HepG2 (cell line): ENCODE measurements at regions not wholly inside any gene's neighbourhood (a gene's known extent, or its start where the extent isn't known, plus 50 kb on each side); places are given as distances from the start of the nearest gene placed in this dataset.

ENCODE experiments used
- ATAC-seq: fragments of 200-7000 bp; cut with Tn5 transposase; 3 replicates; pipeline ENCODE4 v1.9.1; 2020; ENCODE audit warnings: mild to moderate bottlenecking, moderate library complexity
- BruUV-seq: library from RNA; stranded (reverse); fragments of 400-500 nt; replicated peaks from 2 replicates; lab custom pipeline; 2021; lab: Mats Ljungman, UMichigan
- CTCF ChIA-PET: fragments of 300-600 bp; formaldehyde crosslinking; extraction: SDS; loops from one replicate; lab custom pipeline; 2021; ENCODE audit warnings: low total read pairs, inconsistent platforms, low intra/inter-chr PET ratio; lab: Yijun Ruan, JAX
- POLR2A ChIA-PET: fragments of 350-600 bp; sonication (Branson Sonifier 250); formaldehyde crosslinking; loops from one replicate; lab custom pipeline; 2020; ENCODE audit warnings: antibody characterized with exemption, inconsistent platforms; lab: Yijun Ruan, JAX
- DNase-seq: peaks from one replicate; pipeline ENCODE4 v3.0.0-alpha.2; 2015; ENCODE audit warnings: low spot score
- FAIRE-seq: peaks from 3 replicates; lab custom pipeline; 2011; peaks lifted over from hg19 to GRCh38; lab: Jason Lieb, UNC
- H2AFZ ChIP-seq: one replicate; pipeline ENCODE4 v1.6.1; 2011; ENCODE audit warnings: low read length, inconsistent platforms
- H3K27ac ChIP-seq: fragments of 300-600 bp; 3 replicates; pipeline ENCODE4 v1.8.0; 2011; ENCODE audit warnings: mixed run types, mild to moderate bottlenecking, mixed read lengths, low read length, inconsistent platforms; ENCODE audit not compliant: insufficient read depth; ENCODE audit errors: extremely low read length
- H3K27me3 ChIP-seq, 2 experiments: fragments of 200-600 bp in 1 of 2; 2 replicates in 1 of 2; 3 replicates in 1 of 2; pipeline versions ENCODE4 v1.6.0 to v1.8.0; 2011; ENCODE audit warnings: low read length in 2 of 2, mild to moderate bottlenecking in 2 of 2, moderate library complexity in 2 of 2, inconsistent platforms in 1 of 2; ENCODE audit not compliant: insufficient read depth in 2 of 2, control insufficient read depth in 1 of 2
- H3K36me3 ChIP-seq, 2 experiments: fragments of 200-600 bp in 1 of 2; replicated peaks in 1 of 2; 2 replicates in 1 of 2; 3 replicates in 1 of 2; pipeline versions ENCODE4 v1.5.1 to v1.8.0; 2011; ENCODE audit warnings: low read length in 2 of 2, inconsistent platforms in 1 of 2; ENCODE audit not compliant: insufficient read depth in 2 of 2, control insufficient read depth in 1 of 2
- H3K4me1 ChIP-seq: 2 replicates; pipeline ENCODE4 v1.5.1; 2012; ENCODE audit warnings: low read length, inconsistent platforms; ENCODE audit not compliant: insufficient read depth
- H3K4me2 ChIP-seq: 2 replicates; pipeline ENCODE4 v1.6.0; 2011; ENCODE audit warnings: low read depth, low read length, inconsistent platforms
- H3K4me3 ChIP-seq, 3 experiments: fragments of 200-600 bp in 1 of 3; sonication (generic), shearing (Covaris generic) in 1 of 3; replicated peaks in 1 of 3; 2 replicates each; pipeline ENCODE4 v1.5.1; 2011 to 2016; ENCODE audit warnings: low read length in 3 of 3, inconsistent platforms in 2 of 3, low read depth in 2 of 3, mild to moderate bottlenecking in 2 of 3, control low read depth in 1 of 3, mixed read lengths in 1 of 3; ENCODE audit not compliant: insufficient read depth in 1 of 3
- H3K79me2 ChIP-seq: one replicate; pipeline ENCODE4 v1.6.1; 2011; ENCODE audit warnings: low read length, inconsistent platforms; ENCODE audit not compliant: insufficient read depth
- H3K9ac ChIP-seq: 2 replicates; pipeline ENCODE4 v1.6.0; 2011; ENCODE audit warnings: mild to moderate bottlenecking, low read depth, low read length, inconsistent platforms; ENCODE audit not compliant: insufficient read depth
- H3K9me3 ChIP-seq: 2 replicates; pipeline ENCODE4 v1.5.1; 2012; ENCODE audit warnings: mild to moderate bottlenecking, low read length
- H4K20me1 ChIP-seq: 2 replicates; pipeline ENCODE4 v1.6.0; 2011; ENCODE audit warnings: inconsistent platforms, mild to moderate bottlenecking, low read length, moderate library complexity; ENCODE audit not compliant: insufficient read depth
- SCMH1 ChIP-seq: sonication (generic); formaldehyde crosslinking; IDR thresholded peaks from 2 replicates; pipeline ENCODE4 v1.9.0; 2021; ENCODE audit warnings: missing genetic modification reagents, mild to moderate bottlenecking, borderline replicate concordance
- ZHX2 ChIP-seq, 2 experiments: sonication (generic) in 1 of 2; formaldehyde crosslinking in 1 of 2; IDR thresholded peaks; 2 replicates each; pipeline versions ENCODE4 v1.6.1 to v1.9.0; 2014 to 2022; ENCODE audit warnings: antibody characterized with exemption in 1 of 2, borderline replicate concordance in 1 of 2, inconsistent platforms in 1 of 2, low read depth in 1 of 2, missing genetic modification reagents in 1 of 2
- ZNF296 ChIP-seq: sonication (generic); formaldehyde crosslinking; conservative IDR thresholded peaks from 2 replicates; pipeline ENCODE4 v1.5.0; 2020; ENCODE audit warnings: mild to moderate bottlenecking, missing genetic modification reagents
- ZNF564 ChIP-seq: sonication (generic); formaldehyde crosslinking; IDR thresholded peaks from 2 replicates; pipeline ENCODE4 v1.8.1; 2023; ENCODE audit warnings: mild to moderate bottlenecking, missing genetic modification reagents
- ZNF570 ChIP-seq: sonication (generic); formaldehyde crosslinking; IDR thresholded peaks from 2 replicates; pipeline ENCODE4 v1.4.0; 2020; ENCODE audit warnings: mild to moderate bottlenecking, missing genetic modification reagents, borderline replicate concordance
- ZNF761 ChIP-seq: sonication (generic); formaldehyde crosslinking; conservative IDR thresholded peaks from 2 replicates; pipeline ENCODE4 v1.4.0; 2020; ENCODE audit warnings: mild to moderate bottlenecking, missing genetic modification reagents
- WGBS: methylation state at CpG from one replicate; pipeline ENCODE4 v1.1.6; 2017; ENCODE audit warnings: low lambda C conversion rate; 5-methylcytosine and 5-hydroxymethylcytosine counted together
- in situ Hi-C: cut with HindIII; loops from 2 replicates; pipeline ENCODE4 v1.10.0; 2017; ENCODE audit warnings: low pct_unique_long_range_greater_than_20kb; ENCODE audit not compliant: extremely low pct_ligation_motif_present
- intact Hi-C: fragments of 100-400 bp; cut with micrococcal nuclease; formaldehyde crosslinking; loops from one replicate; pipeline ENCODE4 v1.10.0; 2022; ENCODE audit not compliant: unreplicated experiment

GRCh38 chr4:134001057-134001456 lies 200.5 kb downstream of the PABPC4L start:
- Histone ChIP-seq H3K9me3 (peaks cover 19% of the 10 kb centered on the region), H4K20me1 (no peaks in the 10 kb centered on the region), H2AFZ (no peak overlapping the region), H3K9ac (no peak overlapping the region), H3K4me3 (no peak overlapping the region), H3K79me2 (no peaks in the 10 kb centered on the region), H3K36me3 (no peaks in the 10 kb centered on the region), H3K4me2 (no peak overlapping the region), H3K27me3 (no peaks in the 10 kb centered on the region), H3K4me1 (0 out of 2 replicates have a peak, but pooled peaks cover 11% of the 10 kb centered on the region), H3K27ac (no peak overlapping the region)
- ATAC-seq (no peak), DNase-seq (no peak), FAIRE-seq (no peak)
- intact Hi-C loops, result no loop called here
- ChIA-PET CTCF (no interaction called here), POLR2A (no interaction called here)
- WGBS, result 36% methylated on average over 3 of the region's 3 CpGs
- in situ Hi-C loops, result no loop called here
- TF ChIP-seq ZHX2 (IDR thresholded peaks at IDR 0.05; ENCODE audit: low read depth), result no peak
- TF ChIP-seq ZHX2 (CRISPR knock-in tag; IDR thresholded peaks at IDR 0.05; ENCODE audit: borderline replicate concordance), result no peak
- no peak for TF ChIP-seq ZNF564 (CRISPR knock-in tag)
- no peak for TF ChIP-seq ZNF296 (CRISPR knock-in tag)
- TF ChIP-seq ZNF570 (CRISPR knock-in tag), result no peak
- TF ChIP-seq SCMH1 (CRISPR knock-in tag), result no peak
- no peak for TF ChIP-seq ZNF761
- BruUV-seq, result no TSS peak
